CD4-positive, alpha-beta T cell (primary cell): ENCODE measurements at regions not wholly inside any gene's neighbourhood (a gene's known extent, or its start where the extent isn't known, plus 50 kb on each side); places are given as distances from the start of the nearest gene placed in this dataset.

Experiments used
- ATAC-seq: fragments of 200-7000 bp; cut with Tn5 transposase; one replicate; pipeline ENCODE4 v1.10.0; 2022; ENCODE audit warnings: mild to moderate bottlenecking; ENCODE audit not compliant: poor library complexity
- CTCF ChIA-PET: fragments of 350-600 bp; sonication (Branson Sonifier 250); formaldehyde crosslinking; loops from one replicate; lab custom pipeline; 2021; ENCODE audit warnings: antibody characterized with exemption, inconsistent platforms; lab: Charles Lee
- POLR2A ChIA-PET: fragments of 350-600 bp; sonication (Branson Sonifier 250); formaldehyde crosslinking; loops from one replicate; lab custom pipeline; 2021; ENCODE audit warnings: antibody characterized with exemption, inconsistent platforms; lab: Charles Lee
- DNase-seq, 14 experiments: peaks; one replicate each; pipeline ENCODE4 v3.0.0-alpha.2; 2013 to 2020; ENCODE audit warnings: mixed read lengths in 2 of 14
- H3K27ac ChIP-seq, 2 donors: one replicate each; pipeline versions ENCODE4 v1.5.1 to v1.7.0; 2013; ENCODE audit warnings: low read length in 2 of 2, low read depth in 1 of 2, mild to moderate bottlenecking in 1 of 2
- H3K27me3 ChIP-seq, 2 experiments: 1 replicate in 1 of 2; 2 replicates in 1 of 2; pipeline versions ENCODE4 v1.6.1 to v1.7.0; 2013; ENCODE audit warnings: low read length in 2 of 2, control low read depth in 1 of 2, mild to moderate bottlenecking in 1 of 2, moderate library complexity in 1 of 2; ENCODE audit not compliant: insufficient read depth in 2 of 2, control insufficient read depth in 1 of 2
- H3K36me3 ChIP-seq: one replicate; pipeline ENCODE4 v1.6.1; 2013; ENCODE audit warnings: low read length, control low read depth; ENCODE audit not compliant: insufficient read depth
- H3K4me1 ChIP-seq: one replicate; pipeline ENCODE4 v1.6.1; 2013; ENCODE audit warnings: low read length, control low read depth; ENCODE audit not compliant: insufficient read depth
- H3K4me3 ChIP-seq: one replicate; pipeline ENCODE4 v1.5.1; 2013; ENCODE audit warnings: mild to moderate bottlenecking, low read length, moderate library complexity
- H3K9me3 ChIP-seq, 2 experiments: 1 replicate in 1 of 2; 2 replicates in 1 of 2; pipeline versions ENCODE4 v1.6.1 to v1.7.0; 2013; ENCODE audit warnings: low read length in 2 of 2, mild to moderate bottlenecking in 2 of 2, control low read depth in 1 of 2, moderate library complexity in 1 of 2; ENCODE audit not compliant: control insufficient read depth in 1 of 2, insufficient read depth in 1 of 2
- H3K27ac Mint-ChIP-seq: one replicate; pipeline ENCODE4 v1.8.0; 2020; ENCODE audit warnings: mixed read lengths
- H3K27me3 Mint-ChIP-seq: one replicate; pipeline ENCODE4 v1.8.0; 2021; ENCODE audit warnings: mixed read lengths
- H3K36me3 Mint-ChIP-seq: one replicate; pipeline ENCODE4 v1.8.0; 2021; ENCODE audit warnings: low read depth, mixed read lengths
- H3K4me1 Mint-ChIP-seq: one replicate; pipeline ENCODE4 v1.8.0; 2021; ENCODE audit warnings: low read depth, mixed read lengths
- H3K4me3 Mint-ChIP-seq: one replicate; pipeline ENCODE4 v1.8.0; 2020; ENCODE audit warnings: mild to moderate bottlenecking, mixed read lengths
- H3K9me3 Mint-ChIP-seq: one replicate; pipeline ENCODE4 v1.8.0; 2020; ENCODE audit warnings: mixed read lengths
- CTCF ChIP-seq: fragments of 200-600 bp; IDR thresholded peaks from one replicate; pipeline ENCODE4 v1.8.0; 2022; ENCODE audit warnings: antibody characterized with exemption, mild to moderate bottlenecking
- intact Hi-C, 2 experiments: fragments of 100-400 bp; cut with DNase I in 1 of 2; cut with micrococcal nuclease in 1 of 2; formaldehyde crosslinking; loops; one replicate each; pipeline versions ENCODE4 v1.15.1 to v1.9.0; 2023 to 2025; cut with DNase I, micrococcal nuclease

GRCh38 chr12:111150921-111151840 is 217.7 kb downstream of the PHETA1 start:
- ChIA-PET POLR2A (no interaction called here), CTCF (no interaction called here)
- no peak for ATAC-seq
- Histone ChIP-seq H3K9me3 (peaks cover 0 to 6% of the 10 kb centered on the region in 2 experiments), H3K4me1 (no peaks in the 10 kb centered on the region), H3K36me3 (no peaks in the 10 kb centered on the region), H3K27me3 (no peaks in the 10 kb centered on the region), H3K27ac (no peak overlapping the region), H3K4me3 (no peak overlapping the region)
- Mint-ChIP-seq H3K36me3 (no peaks in the 10 kb centered on the region), H3K27me3 (peaks cover 17% of the 10 kb centered on the region), H3K27ac (no peak overlapping the region), H3K4me1 (no peaks in the 10 kb centered on the region), H3K9me3 (no peaks in the 10 kb centered on the region), H3K4me3 (no peak overlapping the region)
- no peak for DNase-seq
- intact Hi-C loops = no loop called here
- no peak for TF ChIP-seq CTCF

DNA sequence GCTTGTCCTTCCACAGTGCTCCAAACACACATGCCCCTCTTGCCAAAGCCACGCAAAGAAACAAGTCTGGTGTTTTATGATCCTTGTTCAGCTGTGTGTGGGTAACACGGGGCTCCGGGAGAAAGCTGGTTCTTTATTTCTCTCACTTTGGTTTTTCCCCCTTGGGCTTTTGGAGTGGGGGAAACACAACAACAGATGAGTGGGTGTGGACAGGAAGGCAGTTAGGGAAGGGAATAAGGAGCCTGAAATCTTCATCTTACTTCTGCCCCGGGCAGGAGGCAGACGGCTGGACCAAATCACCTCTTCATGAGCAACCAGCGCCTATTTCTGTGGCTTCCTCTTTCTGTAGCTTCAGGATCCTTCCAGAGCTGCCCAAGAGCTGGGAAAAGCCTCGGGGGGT is 218.5 kb downstream of the PHETA1 start:
- no peak for TF ChIP-seq CTCF
- H3K4me1 ChIP-seq = no peaks in the 10 kb centered on the region
- ATAC-seq = no peak
- intact Hi-C loops = no loop called here
- peaks cover 0 to 6% of the 10 kb centered on the region in 2 experiments for H3K9me3 ChIP-seq
- H3K4me3 ChIP-seq = no peak overlapping the region
- ChIA-PET POLR2A (no interaction called here), CTCF (no interaction called here)
- Mint-ChIP-seq H3K9me3 (no peaks in the 10 kb centered on the region), H3K4me3 (no peak overlapping the region), H3K27ac (no peak overlapping the region), H3K4me1 (no peaks in the 10 kb centered on the region), H3K36me3 (no peaks in the 10 kb centered on the region), H3K27me3 (peaks cover 17% of the 10 kb centered on the region)
- H3K36me3 ChIP-seq = no peaks in the 10 kb centered on the region
- no peaks in the 10 kb centered on the region for H3K27me3 ChIP-seq
- H3K27ac ChIP-seq = no peak overlapping the region
- no peak for DNase-seq

- no peak for DNase-seq
- peaks cover 17% of the 10 kb centered on the region for H3K27me3 Mint-ChIP-seq
- H3K27ac Mint-ChIP-seq = no peak overlapping the region
- Histone ChIP-seq H3K9me3 (peaks cover 0 to 6% of the 10 kb centered on the region in 2 experiments), H3K4me3 (no peak overlapping the region), H3K27ac (no peak overlapping the region), H3K36me3 (no peaks in the 10 kb centered on the region), H3K27me3 (no peaks in the 10 kb centered on the region), H3K4me1 (no peaks in the 10 kb centered on the region)
- ATAC-seq = no peak
- no peaks in the 10 kb centered on the region for H3K36me3 Mint-ChIP-seq
- TF ChIP-seq CTCF = no peak
- no peaks in the 10 kb centered on the region for H3K9me3 Mint-ChIP-seq
- H3K4me3 Mint-ChIP-seq = no peak overlapping the region
- CTCF ChIA-PET = no interaction called here
- POLR2A ChIA-PET = no interaction called here
- intact Hi-C loops = no loop called here
- H3K4me1 Mint-ChIP-seq = no peaks in the 10 kb centered on the region
Measured at GRCh38 chr12:111149299-111149698, 219.6 kb downstream of the PHETA1 start.
